Endodermal cell (in vitro differentiated cells): ENCODE measurements at regions not wholly inside any gene's neighbourhood (a gene's known extent, or its start where the extent isn't known, plus 50 kb on each side); places are given as distances from the start of the nearest gene placed in this dataset.

Experiments
- DNase-seq: peaks from one replicate; pipeline ENCODE4 v3.0.0-alpha.2; 2017
- H3K27ac ChIP-seq: 2 replicates; pipeline ENCODE4 v1.5.1; 2013; ENCODE audit warnings: mild to moderate bottlenecking, low read depth, low read length, moderate library complexity
- H3K27me3 ChIP-seq: 2 replicates; pipeline ENCODE4 v1.6.1; 2013; ENCODE audit warnings: mild to moderate bottlenecking, low read length, moderate library complexity; ENCODE audit not compliant: insufficient read depth, control insufficient read depth, poor library complexity, severe bottlenecking
- H3K36me3 ChIP-seq: 2 replicates; pipeline ENCODE4 v1.7.0; 2013; ENCODE audit warnings: mild to moderate bottlenecking, low read length, moderate library complexity; ENCODE audit not compliant: control insufficient read depth, insufficient read depth
- H3K4me1 ChIP-seq: one replicate; pipeline ENCODE4 v1.7.0; 2013; ENCODE audit warnings: low read length; ENCODE audit not compliant: control insufficient read depth, insufficient read depth
- H3K4me3 ChIP-seq: 2 replicates; pipeline ENCODE4 v1.5.1; 2013; ENCODE audit warnings: mild to moderate bottlenecking, low read length, moderate library complexity
- H3K9ac ChIP-seq: 2 replicates; pipeline ENCODE4 v1.6.1; 2013; ENCODE audit warnings: mild to moderate bottlenecking, low read length, moderate library complexity; ENCODE audit not compliant: poor library complexity, severe bottlenecking; ENCODE audit errors: extremely low read depth
- H3K9me3 ChIP-seq: 2 replicates; pipeline ENCODE4 v1.6.1; 2013; ENCODE audit warnings: mild to moderate bottlenecking, low read length, moderate library complexity; ENCODE audit not compliant: control insufficient read depth
- H3K27ac Mint-ChIP-seq: 2 replicates; pipeline ENCODE4 v1.8.0; 2020; ENCODE audit warnings: mixed read lengths
- H3K27me3 Mint-ChIP-seq: 2 replicates; pipeline ENCODE4 v1.8.0; 2021; ENCODE audit warnings: mild to moderate bottlenecking, mixed read lengths; ENCODE audit not compliant: insufficient read depth
- H3K36me3 Mint-ChIP-seq: 2 replicates; pipeline ENCODE4 v1.8.0; 2020; ENCODE audit warnings: low read depth, mixed read lengths
- H3K4me1 Mint-ChIP-seq: 2 replicates; pipeline ENCODE4 v1.8.0; 2020; ENCODE audit warnings: mixed read lengths
- H3K4me3 Mint-ChIP-seq: 2 replicates; pipeline ENCODE4 v1.8.0; 2020; ENCODE audit warnings: mild to moderate bottlenecking, moderate library complexity, mixed read lengths
- H3K9me3 Mint-ChIP-seq: 2 replicates; pipeline ENCODE4 v1.8.0; 2020; ENCODE audit warnings: mild to moderate bottlenecking, mixed read lengths
- WGBS, 2 experiments: methylation state at CpG; one replicate each; pipeline versions ENCODE4 v1.1.5 to v1.1.7; 2013; ENCODE audit warnings: missing lambda C conversion rate in 2 of 2, mixed read lengths in 1 of 2; ENCODE audit not compliant: insufficient coverage in 1 of 2, insufficient read length in 1 of 2; 5-methylcytosine and 5-hydroxymethylcytosine counted together
- TF ChIP-seq, protein P1 (sequence below): fragments of 200-600 bp; sonication (generic); conservative IDR thresholded peaks from 2 replicates; pipeline ENCODE4 v1.5.0; 2021; ENCODE audit warnings: antibody characterized with exemption, mild to moderate bottlenecking

DNA sequence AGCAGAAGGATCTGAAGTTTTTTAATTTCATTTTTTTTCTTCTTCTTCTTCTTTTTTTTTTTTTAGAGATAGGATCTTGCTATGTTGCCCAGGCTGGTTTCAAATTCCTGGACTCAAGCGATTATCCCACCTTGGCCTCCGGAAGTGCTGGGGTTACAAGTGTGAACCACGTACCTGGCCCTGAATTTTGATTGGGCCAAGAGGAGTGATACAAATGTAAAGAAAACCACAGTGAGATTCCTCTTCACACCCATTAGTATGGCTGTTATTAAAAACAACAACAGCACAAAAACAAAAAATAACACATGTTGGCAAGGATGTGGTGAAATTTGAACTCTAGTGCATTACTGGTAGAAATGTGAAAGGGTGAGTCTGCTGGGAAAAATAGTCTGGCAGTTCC lies 79.1 kb downstream of the KLF4 start:
- Mint-ChIP-seq H3K36me3 (no peaks in the 10 kb centered on the region), H3K9me3 (peaks cover 6% of the 10 kb centered on the region), H3K27me3 (no peaks in the 10 kb centered on the region), H3K27ac (no peak overlapping the region), H3K4me1 (peaks cover 9% of the 10 kb centered on the region), H3K4me3 (no peak overlapping the region)
- H3K36me3 ChIP-seq = no peaks in the 10 kb centered on the region
- peaks cover 8% of the 10 kb centered on the region for H3K9me3 ChIP-seq
- no peak for DNase-seq
- H3K9ac ChIP-seq = no peak overlapping the region
- WGBS, 2 experiments = 96% methylated on average over 3 of the region's 3 CpGs; no CpG with 5 or more reads in 1 of the 2 experiments
- H3K27ac ChIP-seq = no peak overlapping the region
- H3K4me1 ChIP-seq = no peaks in the 10 kb centered on the region
- TF ChIP-seq, protein P1, sequence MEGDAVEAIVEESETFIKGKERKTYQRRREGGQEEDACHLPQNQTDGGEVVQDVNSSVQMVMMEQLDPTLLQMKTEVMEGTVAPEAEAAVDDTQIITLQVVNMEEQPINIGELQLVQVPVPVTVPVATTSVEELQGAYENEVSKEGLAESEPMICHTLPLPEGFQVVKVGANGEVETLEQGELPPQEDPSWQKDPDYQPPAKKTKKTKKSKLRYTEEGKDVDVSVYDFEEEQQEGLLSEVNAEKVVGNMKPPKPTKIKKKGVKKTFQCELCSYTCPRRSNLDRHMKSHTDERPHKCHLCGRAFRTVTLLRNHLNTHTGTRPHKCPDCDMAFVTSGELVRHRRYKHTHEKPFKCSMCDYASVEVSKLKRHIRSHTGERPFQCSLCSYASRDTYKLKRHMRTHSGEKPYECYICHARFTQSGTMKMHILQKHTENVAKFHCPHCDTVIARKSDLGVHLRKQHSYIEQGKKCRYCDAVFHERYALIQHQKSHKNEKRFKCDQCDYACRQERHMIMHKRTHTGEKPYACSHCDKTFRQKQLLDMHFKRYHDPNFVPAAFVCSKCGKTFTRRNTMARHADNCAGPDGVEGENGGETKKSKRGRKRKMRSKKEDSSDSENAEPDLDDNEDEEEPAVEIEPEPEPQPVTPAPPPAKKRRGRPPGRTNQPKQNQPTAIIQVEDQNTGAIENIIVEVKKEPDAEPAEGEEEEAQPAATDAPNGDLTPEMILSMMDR = no peak
- no peaks in the 10 kb centered on the region for H3K27me3 ChIP-seq
- no peak overlapping the region for H3K4me3 ChIP-seq

DNA sequence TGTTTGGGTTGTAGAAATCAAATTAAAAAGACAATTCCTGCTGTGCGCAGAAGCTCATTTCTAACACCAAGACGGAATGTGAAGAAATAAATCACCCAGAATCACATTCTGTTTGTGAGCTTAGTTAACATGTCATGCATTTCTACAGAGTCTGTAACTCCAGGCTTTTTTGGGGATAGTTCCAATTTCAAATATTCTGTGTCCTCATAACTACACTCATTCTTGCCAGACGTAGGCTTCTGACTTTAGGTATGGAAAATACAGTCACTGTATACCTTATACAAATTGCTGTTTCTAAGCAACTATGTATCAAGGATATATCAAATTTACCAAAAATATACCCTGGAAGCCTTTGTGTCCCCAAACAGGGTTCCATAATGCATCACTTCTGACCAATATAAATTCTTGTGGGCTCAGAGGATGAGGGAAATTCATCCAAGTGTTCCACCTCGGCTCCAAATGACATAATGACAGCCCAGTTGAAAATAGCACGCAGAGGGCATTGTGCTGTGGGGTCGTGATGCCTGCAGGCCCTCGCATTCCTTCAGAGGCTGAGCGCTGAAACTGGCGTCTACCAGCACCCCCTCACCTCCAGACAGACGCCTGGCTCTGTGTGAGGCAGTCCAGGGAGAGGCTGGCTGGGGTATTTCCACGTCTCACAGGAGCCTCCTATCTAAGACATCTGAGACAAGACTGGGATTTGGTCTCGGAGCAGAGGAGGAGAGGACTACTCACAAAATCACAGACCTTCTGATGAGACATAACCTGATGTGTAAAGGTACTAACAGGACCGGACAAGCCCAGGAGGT lies 79.8 kb downstream of the KLF4 start:
- no peaks in the 10 kb centered on the region for H3K36me3 Mint-ChIP-seq
- peaks cover 6% of the 10 kb centered on the region for H3K9me3 Mint-ChIP-seq
- Histone ChIP-seq H3K4me3 (no peak overlapping the region), H3K27me3 (no peaks in the 10 kb centered on the region), H3K36me3 (no peaks in the 10 kb centered on the region), H3K4me1 (no peaks in the 10 kb centered on the region), H3K9ac (no peak overlapping the region), H3K9me3 (peaks cover 8% of the 10 kb centered on the region), H3K27ac (no peak overlapping the region)
- no peak overlapping the region for H3K4me3 Mint-ChIP-seq
- DNase-seq = no peak
- no peaks in the 10 kb centered on the region for H3K27me3 Mint-ChIP-seq
- TF ChIP-seq, protein P1 = no peak
- H3K4me1 Mint-ChIP-seq = peaks cover 9% of the 10 kb centered on the region
- 88 to 94% methylated on average over 9 to 13 of the region's 13 CpGs for WGBS, 2 experiments
- no peak overlapping the region for H3K27ac Mint-ChIP-seq

DNA sequence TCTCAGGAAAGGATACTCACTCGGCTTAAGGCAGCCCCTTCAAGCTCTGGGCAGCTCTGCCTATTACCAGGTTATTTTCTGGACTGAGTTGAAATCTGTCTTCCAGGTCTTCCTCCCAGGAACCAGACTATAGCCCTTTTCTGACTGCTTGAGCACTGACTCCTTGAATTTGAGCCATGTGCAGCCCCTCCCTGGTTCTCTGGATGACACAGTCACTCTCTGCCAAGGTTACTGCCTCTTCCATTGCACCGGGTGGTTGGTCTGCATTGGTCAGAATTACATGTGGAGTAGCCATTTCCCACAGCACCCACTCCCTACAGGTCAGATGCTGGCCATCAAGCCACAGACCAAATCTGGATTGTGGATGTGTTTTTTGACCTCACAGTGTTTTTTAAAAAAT lies 81.9 kb downstream of the KLF4 start:
- Mint-ChIP-seq H3K4me3 (no peak overlapping the region), H3K4me1 (peaks cover 10% of the 10 kb centered on the region), H3K36me3 (no peaks in the 10 kb centered on the region), H3K27me3 (no peaks in the 10 kb centered on the region), H3K9me3 (peaks cover 2% of the 10 kb centered on the region), H3K27ac (no peak overlapping the region)
- Histone ChIP-seq H3K27ac (no peak overlapping the region), H3K9ac (no peak overlapping the region), H3K9me3 (no peaks in the 10 kb centered on the region), H3K36me3 (no peaks in the 10 kb centered on the region), H3K4me1 (no peaks in the 10 kb centered on the region), H3K27me3 (no peaks in the 10 kb centered on the region), H3K4me3 (no peak overlapping the region)
- no peak for DNase-seq
- 83 to 90% methylated on average over 1 to 2 of the region's 2 CpGs for WGBS, 2 experiments
- TF ChIP-seq, protein P1 = no peak
